ENCODE measurements at regions not wholly inside any gene's neighbourhood (a gene's known extent, or its start where the extent isn't known, plus 50 kb on each side); places are given as distances from the start of the nearest gene placed in this dataset.
"Not testable (repeated sequence)": the region's sequence is repeated elsewhere in the genome, so short reads cannot be mapped to it uniquely, and the experiment has no call there.

DNA sequence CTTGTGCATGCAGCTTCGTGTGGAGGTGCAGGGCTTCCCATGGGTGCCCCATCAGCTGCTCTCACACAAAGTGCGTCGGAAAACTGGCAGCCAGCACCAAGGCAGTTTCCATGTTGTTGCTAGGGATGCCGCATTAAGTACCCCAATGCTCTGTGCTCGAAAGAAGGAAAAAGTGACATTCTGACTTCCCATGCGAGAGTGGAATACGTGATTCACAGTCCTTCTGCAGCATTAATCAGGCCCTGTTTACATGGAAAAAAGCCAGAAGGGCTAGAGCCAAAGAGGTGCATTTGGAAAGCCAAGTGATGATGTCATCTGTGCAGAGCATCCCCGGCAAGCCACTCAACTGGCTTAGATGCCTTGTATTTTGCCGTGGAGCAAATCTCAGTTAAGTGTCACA, 258.3 kb downstream of the GATA3 start:
- Histone ChIP-seq H3K79me2 (ENCODE audit: control insufficient read depth, insufficient read depth, low read length) (no peaks in the 10 kb centered on the region), H3K36me3 (ENCODE audit: control insufficient read depth, insufficient read depth, low read length) (no peaks in the 10 kb centered on the region), H3K79me1 (ENCODE audit: low read length) (no peaks in the 10 kb centered on the region), H3K18ac (ENCODE audit: low read length) (no peak overlapping the region), H3K4me1 (ENCODE audit: control insufficient read depth, low read depth, low read length) (no peaks in the 10 kb centered on the region), H4K5ac (ENCODE audit: low read length) (no peak overlapping the region), H2BK120ac (ENCODE audit: low read depth, low read length) (no peak overlapping the region), H3K4me2 (ENCODE audit: low read length) (no peak overlapping the region), H3K27me3 (ENCODE audit: insufficient read depth, low read length, poor library complexity) (no peaks in the 10 kb centered on the region), H3K4me3 (ENCODE audit: low read length) (no peak overlapping the region), H3K56ac (ENCODE audit: low read length) (no peak overlapping the region), H3K9ac (ENCODE audit: low read length) (no peak overlapping the region), H2AK5ac (ENCODE audit: low read length) (no peak overlapping the region), H3K23ac (ENCODE audit: low read length) (no peak overlapping the region), H2BK15ac (replicated peaks; ENCODE audit: low read depth) (no peak overlapping the region), H3K4ac (ENCODE audit: low read depth, low read length) (no peak overlapping the region), H2BK5ac (ENCODE audit: low read length) (no peak overlapping the region), H4K8ac (ENCODE audit: low read depth, low read length) (no peak overlapping the region), H3K27ac (ENCODE audit: low read depth, low read length) (no peak overlapping the region)
- DNase-seq = no peak
- WGBS (ENCODE audit: extremely low coverage, insufficient coverage, low lambda C conversion rate) = no CpG with 5 or more reads among the region's 9 CpGs

DNA sequence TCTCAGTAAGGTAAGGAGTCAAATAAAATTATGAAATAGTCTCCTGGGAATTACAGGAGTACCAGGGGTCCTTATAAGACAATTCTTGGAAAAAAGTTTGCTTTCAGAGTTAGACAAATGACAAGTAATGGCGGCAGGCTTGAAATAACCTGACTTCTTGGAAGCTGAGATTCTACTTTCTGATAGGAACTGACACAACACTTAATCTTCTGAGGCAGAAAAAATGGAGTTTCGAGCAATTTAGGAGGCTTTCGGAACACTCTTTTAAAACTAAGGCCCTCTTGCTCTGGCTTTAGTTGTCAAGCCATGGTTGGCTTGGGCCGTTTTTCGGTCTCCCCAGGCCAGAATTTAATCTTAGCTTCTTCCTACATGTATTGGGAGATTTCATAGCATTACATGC, 260.0 kb downstream of the GATA3 start:
- Histone ChIP-seq H2BK15ac (replicated peaks; ENCODE audit: low read depth) (no peak overlapping the region), H3K79me2 (ENCODE audit: control insufficient read depth, insufficient read depth, low read length) (no peaks in the 10 kb centered on the region), H3K56ac (ENCODE audit: low read length) (no peak overlapping the region), H3K18ac (ENCODE audit: low read length) (no peak overlapping the region), H3K79me1 (ENCODE audit: low read length) (no peaks in the 10 kb centered on the region), H3K9ac (ENCODE audit: low read length) (no peak overlapping the region), H3K4me2 (ENCODE audit: low read length) (no peak overlapping the region), H2AK5ac (ENCODE audit: low read length) (no peak overlapping the region), H4K8ac (ENCODE audit: low read depth, low read length) (no peak overlapping the region), H3K4me1 (ENCODE audit: control insufficient read depth, low read depth, low read length) (no peaks in the 10 kb centered on the region), H3K27me3 (ENCODE audit: insufficient read depth, low read length, poor library complexity) (no peaks in the 10 kb centered on the region), H3K4me3 (ENCODE audit: low read length) (no peak overlapping the region), H3K27ac (ENCODE audit: low read depth, low read length) (no peak overlapping the region), H4K5ac (ENCODE audit: low read length) (no peak overlapping the region), H2BK120ac (ENCODE audit: low read depth, low read length) (no peak overlapping the region), H3K36me3 (ENCODE audit: control insufficient read depth, insufficient read depth, low read length) (no peaks in the 10 kb centered on the region), H3K23ac (ENCODE audit: low read length) (no peak overlapping the region), H3K4ac (ENCODE audit: low read depth, low read length) (no peak overlapping the region), H2BK5ac (ENCODE audit: low read length) (no peak overlapping the region)
- DNase-seq = no peak
- no CpG with 5 or more reads among the region's 5 CpGs for WGBS (ENCODE audit: extremely low coverage, insufficient coverage, low lambda C conversion rate)

DNA sequence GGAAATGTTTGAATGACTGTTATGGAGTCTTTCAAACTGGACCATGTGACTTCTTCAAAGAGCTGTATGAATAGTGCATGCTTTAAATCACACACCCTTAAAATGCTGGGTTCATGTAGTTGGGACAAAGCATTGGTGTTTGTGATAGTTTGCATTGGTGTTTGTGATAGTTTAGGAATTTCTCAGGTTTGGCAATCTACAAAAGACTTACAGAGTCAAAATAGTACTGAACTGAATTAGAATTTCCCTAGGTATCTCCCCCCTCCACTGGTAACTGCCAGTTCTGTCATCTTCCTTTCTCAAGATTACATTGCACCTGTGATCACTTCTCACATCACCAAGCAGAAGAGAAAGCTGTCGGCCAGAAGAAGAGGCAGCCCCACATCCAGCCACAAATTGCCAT, 261.1 kb downstream of the GATA3 start:
- H3K18ac ChIP-seq (ENCODE audit: low read length) = no peak overlapping the region
- H4K8ac ChIP-seq (ENCODE audit: low read depth, low read length) = no peak overlapping the region
- WGBS (ENCODE audit: extremely low coverage, insufficient coverage, low lambda C conversion rate) = no CpG with 5 or more reads among the region's 1 CpG
- H3K27me3 ChIP-seq (ENCODE audit: insufficient read depth, low read length, poor library complexity) = no peaks in the 10 kb centered on the region
- H3K56ac ChIP-seq (ENCODE audit: low read length) = no peak overlapping the region
- H2BK120ac ChIP-seq (ENCODE audit: low read depth, low read length) = no peak overlapping the region
- DNase-seq = no peak
- H3K4me2 ChIP-seq (ENCODE audit: low read length) = no peak overlapping the region
- H2BK5ac ChIP-seq (ENCODE audit: low read length) = no peak overlapping the region
- no peak overlapping the region for H3K27ac ChIP-seq (ENCODE audit: low read depth, low read length)
- H3K36me3 ChIP-seq (ENCODE audit: control insufficient read depth, insufficient read depth, low read length) = no peaks in the 10 kb centered on the region
- no peak overlapping the region for H2BK15ac ChIP-seq (replicated peaks; ENCODE audit: low read depth)
- H2AK5ac ChIP-seq (ENCODE audit: low read length) = no peak overlapping the region
- no peaks in the 10 kb centered on the region for H3K79me1 ChIP-seq (ENCODE audit: low read length)
- H3K4me3 ChIP-seq (ENCODE audit: low read length) = no peak overlapping the region
- no peak overlapping the region for H4K5ac ChIP-seq (ENCODE audit: low read length)
- H3K79me2 ChIP-seq (ENCODE audit: control insufficient read depth, insufficient read depth, low read length) = no peaks in the 10 kb centered on the region
- H3K23ac ChIP-seq (ENCODE audit: low read length) = no peak overlapping the region
- H3K9ac ChIP-seq (ENCODE audit: low read length) = no peak overlapping the region
- H3K4ac ChIP-seq (ENCODE audit: low read depth, low read length) = no peak overlapping the region
- no peaks in the 10 kb centered on the region for H3K4me1 ChIP-seq (ENCODE audit: control insufficient read depth, low read depth, low read length)

DNA sequence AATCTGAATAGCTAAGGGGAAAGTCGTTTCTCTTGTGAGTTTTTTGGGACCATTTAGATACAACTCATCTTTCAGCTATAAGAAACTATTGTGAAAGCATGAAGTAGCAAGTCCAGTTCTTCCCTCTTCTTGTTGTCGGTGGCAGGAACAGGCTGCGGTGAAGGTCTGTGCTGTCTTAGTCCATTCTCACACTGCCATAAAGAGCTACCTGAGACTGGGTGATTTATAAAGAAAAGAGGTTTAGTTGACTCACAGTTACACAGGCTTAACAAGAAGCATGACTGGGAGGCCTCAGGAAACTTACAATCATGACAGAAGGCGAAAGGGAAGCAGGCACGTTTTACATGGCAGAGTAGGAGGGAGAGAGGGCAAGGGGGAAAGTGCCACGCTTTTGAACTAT, 261.8 kb downstream of the GATA3 start:
- H4K5ac ChIP-seq (ENCODE audit: low read length) = no peak overlapping the region
- DNase-seq = no peak
- no peak overlapping the region for H3K56ac ChIP-seq (ENCODE audit: low read length)
- H2BK5ac ChIP-seq (ENCODE audit: low read length) = no peak overlapping the region
- no peak overlapping the region for H2BK120ac ChIP-seq (ENCODE audit: low read depth, low read length)
- no peak overlapping the region for H3K9ac ChIP-seq (ENCODE audit: low read length)
- no peak overlapping the region for H3K4ac ChIP-seq (ENCODE audit: low read depth, low read length)
- no peaks in the 10 kb centered on the region for H3K4me1 ChIP-seq (ENCODE audit: control insufficient read depth, low read depth, low read length)
- H2AK5ac ChIP-seq (ENCODE audit: low read length) = no peak overlapping the region
- WGBS (ENCODE audit: extremely low coverage, insufficient coverage, low lambda C conversion rate) = no CpG with 5 or more reads among the region's 6 CpGs
- H3K79me1 ChIP-seq (ENCODE audit: low read length) = no peaks in the 10 kb centered on the region
- no peaks in the 10 kb centered on the region for H3K27me3 ChIP-seq (ENCODE audit: insufficient read depth, low read length, poor library complexity)
- no peak overlapping the region for H2BK15ac ChIP-seq (replicated peaks; ENCODE audit: low read depth)
- H3K27ac ChIP-seq (ENCODE audit: low read depth, low read length) = no peak overlapping the region
- H3K79me2 ChIP-seq (ENCODE audit: control insufficient read depth, insufficient read depth, low read length) = no peaks in the 10 kb centered on the region
- H3K4me2 ChIP-seq (ENCODE audit: low read length) = no peak overlapping the region
- H3K18ac ChIP-seq (ENCODE audit: low read length) = no peak overlapping the region
- no peak overlapping the region for H3K4me3 ChIP-seq (ENCODE audit: low read length)
- H3K23ac ChIP-seq (ENCODE audit: low read length) = no peak overlapping the region
- no peak overlapping the region for H4K8ac ChIP-seq (ENCODE audit: low read depth, low read length)
- H3K36me3 ChIP-seq (ENCODE audit: control insufficient read depth, insufficient read depth, low read length) = no peaks in the 10 kb centered on the region

DNA sequence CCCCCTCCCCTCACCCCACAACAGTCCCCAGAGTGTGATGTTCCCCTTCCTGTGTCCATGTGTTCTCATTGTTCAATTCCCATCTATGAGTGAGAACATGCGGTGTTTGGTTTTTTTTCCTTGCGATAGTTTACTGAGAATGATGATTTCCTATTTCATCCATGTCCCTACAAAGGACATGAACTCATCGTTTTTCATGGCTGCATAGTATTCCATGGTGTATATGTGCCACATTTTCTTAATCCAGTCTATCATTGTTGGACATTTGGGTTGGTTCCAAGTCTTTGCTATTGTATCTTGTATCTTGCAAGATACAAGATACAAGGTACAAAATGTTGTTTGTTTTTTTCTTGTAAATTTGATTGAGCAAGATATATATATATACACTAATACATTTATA, 263.9 kb downstream of the GATA3 start:
- H3K9ac ChIP-seq (ENCODE audit: low read length); DNase-seq; H2BK120ac ChIP-seq (ENCODE audit: low read depth, low read length); H3K27me3 ChIP-seq (ENCODE audit: insufficient read depth, low read length, poor library complexity); H3K4ac ChIP-seq (ENCODE audit: low read depth, low read length); H3K36me3 ChIP-seq (ENCODE audit: control insufficient read depth, insufficient read depth, low read length); H3K23ac ChIP-seq (ENCODE audit: low read length); H3K4me2 ChIP-seq (ENCODE audit: low read length); H4K5ac ChIP-seq (ENCODE audit: low read length); H4K8ac ChIP-seq (ENCODE audit: low read depth, low read length); H3K4me3 ChIP-seq (ENCODE audit: low read length); H2BK15ac ChIP-seq (replicated peaks; ENCODE audit: low read depth); H3K56ac ChIP-seq (ENCODE audit: low read length); H3K79me2 ChIP-seq (ENCODE audit: control insufficient read depth, insufficient read depth, low read length); H2BK5ac ChIP-seq (ENCODE audit: low read length); H3K27ac ChIP-seq (ENCODE audit: low read depth, low read length); H2AK5ac ChIP-seq (ENCODE audit: low read length); H3K79me1 ChIP-seq (ENCODE audit: low read length); H3K4me1 ChIP-seq (ENCODE audit: control insufficient read depth, low read depth, low read length); H3K18ac ChIP-seq (ENCODE audit: low read length): not testable (repeated sequence)
- no CpG with 5 or more reads among the region's 3 CpGs for WGBS (ENCODE audit: extremely low coverage, insufficient coverage, low lambda C conversion rate)

DNA sequence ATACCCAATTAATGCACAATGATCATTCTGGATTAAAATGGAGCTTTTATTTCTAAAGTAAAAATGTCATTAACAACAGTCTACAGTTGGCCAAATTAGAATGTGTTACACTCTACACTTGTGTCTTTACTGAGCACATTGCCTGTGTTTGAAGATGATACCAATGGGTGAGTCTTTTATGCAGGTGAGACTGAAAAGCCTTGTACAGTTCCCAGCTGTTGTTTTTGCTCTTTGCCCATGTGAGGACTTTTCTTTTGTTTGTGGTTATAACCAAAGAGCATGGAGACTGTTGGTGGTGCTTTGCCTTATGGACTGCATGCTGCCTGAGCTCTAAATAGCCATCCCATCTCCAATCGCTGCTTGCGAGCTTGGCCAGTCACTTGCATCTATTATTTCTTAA, 264.5 kb downstream of the GATA3 start:
- Histone ChIP-seq H4K8ac (ENCODE audit: low read depth, low read length) (no peak overlapping the region), H3K9ac (ENCODE audit: low read length) (no peak overlapping the region), H3K4me3 (ENCODE audit: low read length) (no peak overlapping the region), H4K5ac (ENCODE audit: low read length) (no peak overlapping the region), H2AK5ac (ENCODE audit: low read length) (no peak overlapping the region), H3K36me3 (ENCODE audit: control insufficient read depth, insufficient read depth, low read length) (no peaks in the 10 kb centered on the region), H2BK15ac (replicated peaks; ENCODE audit: low read depth) (no peak overlapping the region), H3K79me1 (ENCODE audit: low read length) (no peaks in the 10 kb centered on the region), H2BK5ac (ENCODE audit: low read length) (no peak overlapping the region), H3K56ac (ENCODE audit: low read length) (no peak overlapping the region), H3K27me3 (ENCODE audit: insufficient read depth, low read length, poor library complexity) (no peaks in the 10 kb centered on the region), H3K4me2 (ENCODE audit: low read length) (no peak overlapping the region), H3K23ac (ENCODE audit: low read length) (no peak overlapping the region), H3K4ac (ENCODE audit: low read depth, low read length) (no peak overlapping the region), H3K79me2 (ENCODE audit: control insufficient read depth, insufficient read depth, low read length) (no peaks in the 10 kb centered on the region), H3K18ac (ENCODE audit: low read length) (no peak overlapping the region), H3K27ac (ENCODE audit: low read depth, low read length) (no peak overlapping the region), H3K4me1 (ENCODE audit: control insufficient read depth, low read depth, low read length) (no peaks in the 10 kb centered on the region), H2BK120ac (ENCODE audit: low read depth, low read length) (no peak overlapping the region)
- WGBS (ENCODE audit: extremely low coverage, insufficient coverage, low lambda C conversion rate) = no CpG with 5 or more reads among the region's 2 CpGs
- DNase-seq = no peak

All from mesendoderm (in vitro differentiated cells).